Smooth muscle cell (in vitro differentiated cells): ENCODE measurements at regions not wholly inside any gene's neighbourhood (a gene's known extent, or its start where the extent isn't known, plus 50 kb on each side); places are given as distances from the start of the nearest gene placed in this dataset.

Experiments
- DNase-seq: peaks from one replicate; lab custom pipeline; 2025; ENCODE audit not compliant: unreplicated experiment; lab: John Stamatoyannopoulos, UW
- H2AFZ ChIP-seq: fragments of 200-600 bp; sonication (generic); 2 replicates; pipeline ENCODE4 v1.6.0; 2016; ENCODE audit warnings: antibody characterized with exemption, low read depth, mild to moderate bottlenecking
- H3F3A ChIP-seq: fragments of 200-600 bp; sonication (generic); 2 replicates; pipeline ENCODE4 v1.6.0; 2017; ENCODE audit warnings: antibody characterized with exemption, low read depth
- H3K27ac ChIP-seq: fragments of 200-600 bp; sonication (generic); 2 replicates; pipeline ENCODE4 v1.5.1; 2016; ENCODE audit warnings: low read depth, mild to moderate bottlenecking
- H3K27me3 ChIP-seq: fragments of 200-600 bp; sonication (generic); 2 replicates; pipeline ENCODE4 v1.6.1; 2016; ENCODE audit warnings: low read depth, mild to moderate bottlenecking
- H3K36me3 ChIP-seq: fragments of 200-600 bp; sonication (generic); 2 replicates; pipeline ENCODE4 v1.5.1; 2016; ENCODE audit warnings: low read depth
- H3K4me1 ChIP-seq: fragments of 200-600 bp; sonication (generic); 2 replicates; pipeline ENCODE4 v1.5.1; 2016; ENCODE audit warnings: low read depth
- H3K4me2 ChIP-seq: fragments of 200-600 bp; sonication (generic); 2 replicates; pipeline ENCODE4 v1.6.0; 2016; ENCODE audit warnings: mild to moderate bottlenecking
- H3K4me3 ChIP-seq: fragments of 200-600 bp; sonication (generic); 2 replicates; pipeline ENCODE4 v1.5.1; 2016; ENCODE audit warnings: mild to moderate bottlenecking
- H3K79me2 ChIP-seq: fragments of 200-600 bp; sonication (generic); 2 replicates; pipeline ENCODE4 v1.6.0; 2016; ENCODE audit warnings: low read depth, mild to moderate bottlenecking
- H3K9ac ChIP-seq: fragments of 200-600 bp; sonication (generic); 2 replicates; pipeline ENCODE4 v1.6.0; 2016; ENCODE audit warnings: low read depth
- H3K9me3 ChIP-seq: fragments of 200-600 bp; sonication (generic); replicated peaks from 2 replicates; pipeline ENCODE4 v1.5.1; 2016; ENCODE audit warnings: low read depth
- H4K20me1 ChIP-seq: fragments of 200-600 bp; sonication (generic); 2 replicates; pipeline ENCODE4 v1.6.0; 2016; ENCODE audit warnings: low read depth
- WGBS: methylation state at CpG from one replicate; pipeline ENCODE4 v1.1.7; 2016; ENCODE audit warnings: low lambda C conversion rate; 5-methylcytosine and 5-hydroxymethylcytosine counted together
- TF ChIP-seq, protein P1 (sequence below): fragments of 200-600 bp; sonication (generic); IDR thresholded peaks from 2 replicates; pipeline ENCODE4 v1.5.1; 2017; ENCODE audit warnings: borderline replicate concordance, mild to moderate bottlenecking, antibody characterized with exemption; ENCODE audit not compliant: insufficient read depth, poor library complexity, severe bottlenecking

DNA sequence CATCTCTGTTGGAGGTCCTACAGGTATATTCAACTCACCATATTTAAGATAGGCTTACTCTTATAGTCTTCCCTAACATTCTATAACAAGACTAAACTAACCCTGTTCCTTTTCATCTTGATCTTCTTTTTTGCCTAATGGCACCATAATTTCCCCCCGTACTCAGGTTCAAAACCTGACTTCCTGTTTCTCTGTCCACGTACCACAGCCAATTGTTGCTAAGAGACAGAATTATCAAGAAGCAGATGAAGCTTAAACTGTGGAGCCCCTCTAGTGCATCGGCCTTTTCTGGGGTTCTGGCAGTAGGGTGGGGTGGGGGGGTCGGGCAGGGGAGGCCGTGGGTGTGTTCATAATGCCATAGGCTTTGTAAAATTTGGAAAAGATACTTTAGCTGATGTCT lies 109.2 kb downstream of the EVX1 start:
- DNase-seq = no peak
- Histone ChIP-seq H3K4me3 (no peak overlapping the region), H3K4me1 (no peaks in the 10 kb centered on the region), H3K27me3 (no peaks in the 10 kb centered on the region), H3K36me3 (no peaks in the 10 kb centered on the region), H3K9ac (no peak overlapping the region), H3K4me2 (no peak overlapping the region), H3K27ac (no peak overlapping the region), H3F3A (peaks cover 3% of the 10 kb centered on the region), H3K9me3 (no peaks in the 10 kb centered on the region), H4K20me1 (no peaks in the 10 kb centered on the region), H3K79me2 (no peaks in the 10 kb centered on the region), H2AFZ (no peak overlapping the region)
- WGBS = 80% methylated on average over 5 of the region's 5 CpGs
- TF ChIP-seq, protein P1, sequence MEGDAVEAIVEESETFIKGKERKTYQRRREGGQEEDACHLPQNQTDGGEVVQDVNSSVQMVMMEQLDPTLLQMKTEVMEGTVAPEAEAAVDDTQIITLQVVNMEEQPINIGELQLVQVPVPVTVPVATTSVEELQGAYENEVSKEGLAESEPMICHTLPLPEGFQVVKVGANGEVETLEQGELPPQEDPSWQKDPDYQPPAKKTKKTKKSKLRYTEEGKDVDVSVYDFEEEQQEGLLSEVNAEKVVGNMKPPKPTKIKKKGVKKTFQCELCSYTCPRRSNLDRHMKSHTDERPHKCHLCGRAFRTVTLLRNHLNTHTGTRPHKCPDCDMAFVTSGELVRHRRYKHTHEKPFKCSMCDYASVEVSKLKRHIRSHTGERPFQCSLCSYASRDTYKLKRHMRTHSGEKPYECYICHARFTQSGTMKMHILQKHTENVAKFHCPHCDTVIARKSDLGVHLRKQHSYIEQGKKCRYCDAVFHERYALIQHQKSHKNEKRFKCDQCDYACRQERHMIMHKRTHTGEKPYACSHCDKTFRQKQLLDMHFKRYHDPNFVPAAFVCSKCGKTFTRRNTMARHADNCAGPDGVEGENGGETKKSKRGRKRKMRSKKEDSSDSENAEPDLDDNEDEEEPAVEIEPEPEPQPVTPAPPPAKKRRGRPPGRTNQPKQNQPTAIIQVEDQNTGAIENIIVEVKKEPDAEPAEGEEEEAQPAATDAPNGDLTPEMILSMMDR = no peak

DNA sequence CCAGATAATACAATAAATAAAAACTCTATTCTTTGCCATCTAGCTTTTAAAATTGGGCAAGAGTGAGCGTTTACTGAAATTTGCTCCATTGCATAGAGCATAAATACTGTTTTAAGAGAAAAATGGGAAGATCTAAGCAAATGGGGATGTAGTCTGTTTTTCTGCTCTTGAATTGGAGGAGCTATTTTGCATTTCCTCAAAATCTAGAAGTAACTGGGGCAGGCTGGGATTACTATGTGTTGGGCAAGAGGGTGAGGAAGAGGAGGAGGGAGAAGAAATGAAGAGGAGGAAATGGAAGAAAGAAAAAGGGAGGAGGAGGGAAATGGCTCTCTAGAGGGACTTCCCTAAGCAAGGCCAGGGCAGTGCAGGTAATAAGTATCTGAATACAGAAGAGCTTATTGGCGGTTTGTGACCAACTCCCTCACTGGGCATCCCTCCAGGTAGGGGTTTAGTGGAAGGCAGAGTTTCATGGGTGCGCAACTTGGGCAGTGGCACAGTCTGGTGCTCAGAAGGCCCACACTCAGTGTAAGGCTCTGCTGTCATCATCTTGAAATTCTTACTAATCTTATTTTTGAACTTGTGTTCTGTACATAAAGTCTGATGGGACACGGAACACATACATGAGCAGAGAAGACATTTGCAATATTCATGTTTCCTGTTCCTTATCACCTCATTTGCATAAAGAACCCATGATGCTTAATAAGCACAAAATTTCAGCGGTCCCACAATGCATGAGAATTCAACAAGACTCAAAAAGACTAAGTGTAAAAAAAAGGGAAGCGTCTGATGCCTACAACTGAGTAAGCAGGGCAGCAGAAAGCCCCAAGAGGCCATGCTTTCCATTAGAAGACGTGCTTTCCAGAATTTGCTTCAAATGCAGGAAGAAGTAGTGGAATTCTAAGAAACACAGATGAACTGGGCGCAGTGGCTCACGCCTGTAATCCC lies 116.9 kb downstream of the EVX1 start:
- H3K4me1 ChIP-seq = peaks cover 4% of the 10 kb centered on the region
- no peak for DNase-seq
- H3K36me3 ChIP-seq = no peaks in the 10 kb centered on the region
- H3K27me3 ChIP-seq = no peaks in the 10 kb centered on the region
- no peaks in the 10 kb centered on the region for H3F3A ChIP-seq
- H3K27ac ChIP-seq = no peak overlapping the region
- TF ChIP-seq, protein P1 = no peak
- WGBS = 97% methylated on average over 9 of the region's 9 CpGs
- no peak overlapping the region for H3K4me3 ChIP-seq
- no peaks in the 10 kb centered on the region for H3K9me3 ChIP-seq
- no peaks in the 10 kb centered on the region for H3K79me2 ChIP-seq
- no peak overlapping the region for H3K4me2 ChIP-seq
- H2AFZ ChIP-seq = no peak overlapping the region
- H4K20me1 ChIP-seq = no peaks in the 10 kb centered on the region
- H3K9ac ChIP-seq = no peak overlapping the region

DNA sequence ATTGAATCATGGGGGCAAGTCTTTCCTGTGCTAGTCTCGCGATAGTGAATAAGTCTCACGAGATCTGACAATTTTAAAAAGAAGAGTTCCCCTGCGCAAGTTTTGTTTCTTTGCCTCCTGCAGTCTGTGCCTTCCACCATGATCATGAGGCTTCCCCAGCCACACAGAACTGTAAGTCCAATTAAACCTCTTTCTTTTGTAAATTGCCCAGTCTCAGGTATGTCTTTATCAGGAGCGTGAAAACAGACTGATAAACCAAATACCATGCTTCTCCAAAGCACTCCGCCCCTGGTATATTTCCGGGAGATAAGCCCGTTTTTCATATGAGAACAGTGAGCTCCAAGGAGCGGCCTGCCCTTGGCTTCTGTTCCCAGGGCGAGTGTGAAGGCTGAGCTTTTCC lies 118.9 kb downstream of the EVX1 start:
- no peak for DNase-seq
- H3K27ac ChIP-seq = no peak overlapping the region
- no peaks in the 10 kb centered on the region for H4K20me1 ChIP-seq
- H3K36me3 ChIP-seq = no peaks in the 10 kb centered on the region
- H3F3A ChIP-seq = no peaks in the 10 kb centered on the region
- no peak overlapping the region for H3K9ac ChIP-seq
- H3K4me1 ChIP-seq = peaks cover 4% of the 10 kb centered on the region
- no peaks in the 10 kb centered on the region for H3K9me3 ChIP-seq
- H2AFZ ChIP-seq = no peak overlapping the region
- no peaks in the 10 kb centered on the region for H3K79me2 ChIP-seq
- H3K4me2 ChIP-seq = no peak overlapping the region
- 74% methylated on average over 10 of the region's 10 CpGs for WGBS
- H3K4me3 ChIP-seq = no peak overlapping the region
- TF ChIP-seq, protein P1 = no peak
- no peaks in the 10 kb centered on the region for H3K27me3 ChIP-seq

DNA sequence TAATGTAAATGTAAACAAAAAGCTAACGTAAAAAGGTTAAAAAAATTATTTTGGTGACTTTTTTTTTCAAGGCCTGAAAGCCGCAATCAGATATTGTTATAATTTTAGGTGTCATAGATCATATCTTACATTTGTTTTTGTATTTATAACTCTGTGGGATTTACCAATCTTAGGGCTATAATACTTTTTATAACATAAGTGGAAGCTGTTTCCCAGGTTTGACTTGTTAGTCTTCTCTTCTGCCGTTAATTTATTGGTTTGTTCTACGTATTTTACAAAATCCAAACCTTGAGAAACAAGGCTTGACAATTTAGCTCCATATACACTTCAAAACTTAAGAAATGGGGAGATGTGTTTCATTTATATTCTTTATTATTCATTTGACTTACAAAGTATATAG lies 119.4 kb downstream of the EVX1 start:
- DNase-seq = no peak
- H3K27me3 ChIP-seq = no peaks in the 10 kb centered on the region
- H4K20me1 ChIP-seq = no peaks in the 10 kb centered on the region
- no peak overlapping the region for H2AFZ ChIP-seq
- no peaks in the 10 kb centered on the region for H3K79me2 ChIP-seq
- no peak overlapping the region for H3K4me2 ChIP-seq
- TF ChIP-seq, protein P1 = no peak
- no peaks in the 10 kb centered on the region for H3F3A ChIP-seq
- no peak overlapping the region for H3K27ac ChIP-seq
- no peaks in the 10 kb centered on the region for H3K36me3 ChIP-seq
- H3K4me1 ChIP-seq = peaks cover 4% of the 10 kb centered on the region
- no peak overlapping the region for H3K9ac ChIP-seq
- no peaks in the 10 kb centered on the region for H3K9me3 ChIP-seq
- WGBS = 91% methylated on average over 4 of the region's 4 CpGs
- H3K4me3 ChIP-seq = no peak overlapping the region
